ENCODE measurements at regions not wholly inside any gene's neighbourhood (a gene's known extent, or its start where the extent isn't known, plus 50 kb on each side); places are given as distances from the start of the nearest gene placed in this dataset.
A peak's percentile ranks its signal among the peaks of the same experiment; 100 is the strongest.

DNA sequence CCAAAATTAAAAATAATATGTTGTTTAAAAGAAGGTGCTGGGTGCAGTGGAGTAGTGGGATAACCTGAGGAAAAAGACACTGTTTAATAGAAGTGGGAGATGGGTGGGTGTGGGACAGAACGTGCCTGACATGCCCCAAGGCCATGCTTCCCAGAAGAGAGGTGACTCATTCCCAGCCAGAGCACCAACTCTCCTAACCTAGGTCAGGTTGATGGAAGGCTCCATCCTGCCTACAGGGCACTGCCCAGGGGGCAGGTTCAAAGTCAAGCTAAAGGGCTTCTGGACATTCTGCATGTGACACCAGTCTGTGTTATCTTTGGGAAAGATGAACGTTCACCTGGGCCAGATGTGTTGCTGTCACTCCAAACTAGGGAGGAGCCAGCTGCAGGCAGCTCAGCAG is 453.1 kb downstream of the SOX6 start:
- BruUV-seq (replicated peaks) = no TSS peak
- no peak overlapping the region for H2AFZ ChIP-seq (ENCODE audit: low read length)
- H3K4me2 ChIP-seq (ENCODE audit: low read depth, low read length) = no peak overlapping the region
- in situ Hi-C loops (cut with HindIII; ENCODE audit: extremely low pct_ligation_motif_present, low pct_unique_long_range_greater_than_20kb) (loop anchor here (5.0 kb wide), 1 partner anchor 704 kb away; no protein-coding TSS in a partner anchor), intact Hi-C loops (cut with micrococcal nuclease; ENCODE audit: unreplicated experiment) (no loop called here)
- H3K79me2 ChIP-seq (ENCODE audit: insufficient read depth, low read length) = no peaks in the 10 kb centered on the region
- WGBS (ENCODE audit: low lambda C conversion rate) = 0% methylated on average over 1 of the region's 2 CpGs
- no peak overlapping the region for H3K4me3 ChIP-seq (replicated peaks in 1 of 3; ENCODE audit: insufficient read depth in 1 of 3, low read depth in 2 of 3, low read length in 3 of 3)
- peaks cover 11% of the 10 kb centered on the region for H3K4me1 ChIP-seq (ENCODE audit: insufficient read depth, low read length)
- no peaks in the 10 kb centered on the region for H3K36me3 ChIP-seq (replicated peaks in 1 of 2; ENCODE audit: control insufficient read depth in 1 of 2, insufficient read depth in 2 of 2, low read length in 2 of 2)
- H4K20me1 ChIP-seq (ENCODE audit: insufficient read depth, low read length) = no peaks in the 10 kb centered on the region
- TF ChIP-seq BHLHE40 (IDR thresholded peaks at IDR 0.05; ENCODE audit: low read length) = peak; percentile 50; the same call in 1 of the 2 replicates
- peak; percentile 40; the same call in 1 of the 2 replicates for TF ChIP-seq RARA (CRISPR knock-in tag; IDR thresholded peaks at IDR 0.05)
- TF ChIP-seq MYPOP (CRISPR knock-in tag; IDR thresholded peaks at IDR 0.05) = no peak
- TF ChIP-seq, protein P1, sequence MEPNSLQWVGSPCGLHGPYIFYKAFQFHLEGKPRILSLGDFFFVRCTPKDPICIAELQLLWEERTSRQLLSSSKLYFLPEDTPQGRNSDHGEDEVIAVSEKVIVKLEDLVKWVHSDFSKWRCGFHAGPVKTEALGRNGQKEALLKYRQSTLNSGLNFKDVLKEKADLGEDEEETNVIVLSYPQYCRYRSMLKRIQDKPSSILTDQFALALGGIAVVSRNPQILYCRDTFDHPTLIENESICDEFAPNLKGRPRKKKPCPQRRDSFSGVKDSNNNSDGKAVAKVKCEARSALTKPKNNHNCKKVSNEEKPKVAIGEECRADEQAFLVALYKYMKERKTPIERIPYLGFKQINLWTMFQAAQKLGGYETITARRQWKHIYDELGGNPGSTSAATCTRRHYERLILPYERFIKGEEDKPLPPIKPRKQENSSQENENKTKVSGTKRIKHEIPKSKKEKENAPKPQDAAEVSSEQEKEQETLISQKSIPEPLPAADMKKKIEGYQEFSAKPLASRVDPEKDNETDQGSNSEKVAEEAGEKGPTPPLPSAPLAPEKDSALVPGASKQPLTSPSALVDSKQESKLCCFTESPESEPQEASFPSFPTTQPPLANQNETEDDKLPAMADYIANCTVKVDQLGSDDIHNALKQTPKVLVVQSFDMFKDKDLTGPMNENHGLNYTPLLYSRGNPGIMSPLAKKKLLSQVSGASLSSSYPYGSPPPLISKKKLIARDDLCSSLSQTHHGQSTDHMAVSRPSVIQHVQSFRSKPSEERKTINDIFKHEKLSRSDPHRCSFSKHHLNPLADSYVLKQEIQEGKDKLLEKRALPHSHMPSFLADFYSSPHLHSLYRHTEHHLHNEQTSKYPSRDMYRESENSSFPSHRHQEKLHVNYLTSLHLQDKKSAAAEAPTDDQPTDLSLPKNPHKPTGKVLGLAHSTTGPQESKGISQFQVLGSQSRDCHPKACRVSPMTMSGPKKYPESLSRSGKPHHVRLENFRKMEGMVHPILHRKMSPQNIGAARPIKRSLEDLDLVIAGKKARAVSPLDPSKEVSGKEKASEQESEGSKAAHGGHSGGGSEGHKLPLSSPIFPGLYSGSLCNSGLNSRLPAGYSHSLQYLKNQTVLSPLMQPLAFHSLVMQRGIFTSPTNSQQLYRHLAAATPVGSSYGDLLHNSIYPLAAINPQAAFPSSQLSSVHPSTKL (CRISPR knock-in tag; IDR thresholded peaks at IDR 0.05) = 0 out of 2 replicates have a peak, but pooled peaks have one; percentile 14
- peak; percentile 93 for TF ChIP-seq FOSL2 (CRISPR knock-in tag; IDR thresholded peaks at IDR 0.05)
- 0 out of 2 replicates have a peak, but pooled peaks have one; percentile 34 for TF ChIP-seq ZNF644 (CRISPR knock-in tag; IDR thresholded peaks at IDR 0.05; ENCODE audit: low read depth)
- TF ChIP-seq, protein P2, sequence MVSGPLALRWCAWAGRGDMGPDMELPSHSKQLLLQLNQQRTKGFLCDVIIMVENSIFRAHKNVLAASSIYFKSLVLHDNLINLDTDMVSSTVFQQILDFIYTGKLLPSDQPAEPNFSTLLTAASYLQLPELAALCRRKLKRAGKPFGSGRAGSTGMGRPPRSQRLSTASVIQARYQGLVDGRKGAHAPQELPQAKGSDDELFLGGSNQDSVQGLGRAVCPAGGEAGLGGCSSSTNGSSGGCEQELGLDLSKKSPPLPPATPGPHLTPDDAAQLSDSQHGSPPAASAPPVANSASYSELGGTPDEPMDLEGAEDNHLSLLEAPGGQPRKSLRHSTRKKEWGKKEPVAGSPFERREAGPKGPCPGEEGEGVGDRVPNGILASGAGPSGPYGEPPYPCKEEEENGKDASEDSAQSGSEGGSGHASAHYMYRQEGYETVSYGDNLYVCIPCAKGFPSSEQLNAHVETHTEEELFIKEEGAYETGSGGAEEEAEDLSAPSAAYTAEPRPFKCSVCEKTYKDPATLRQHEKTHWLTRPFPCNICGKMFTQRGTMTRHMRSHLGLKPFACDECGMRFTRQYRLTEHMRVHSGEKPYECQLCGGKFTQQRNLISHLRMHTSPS (CRISPR knock-in tag; IDR thresholded peaks at IDR 0.05; ENCODE audit: low read depth) = 0 out of 2 replicates have a peak, but pooled peaks have one; percentile 20
- TF ChIP-seq ZNF282 (IDR thresholded peaks at IDR 0.05; ENCODE audit: partially characterized antibody) = no peak
- peak; percentile 26; the same call in 1 of the 2 replicates for TF ChIP-seq HNRNPL (IDR thresholded peaks at IDR 0.05; ENCODE audit: low read depth, low read length)
- no peak for TF ChIP-seq STAT5B (CRISPR knock-in tag; IDR thresholded peaks at IDR 0.05)
- ChIA-PET CTCF (ENCODE audit: low intra/inter-chr PET ratio, low total read pairs) (interaction anchor here (0.6 kb wide), 1 partner anchor 703 kb away, joined by 3 read pairs; no protein-coding TSS in a partner anchor), POLR2A (no interaction called here)
- no peaks in the 10 kb centered on the region for H3K9me3 ChIP-seq (ENCODE audit: low read length)
- H3K9ac ChIP-seq (ENCODE audit: insufficient read depth, low read depth, low read length) = no peak overlapping the region
- ATAC-seq (peak; percentile 44; the same call in 2 of the 3 replicates), FAIRE-seq (no peak), DNase-seq (ENCODE audit: low spot score) (peak; percentile 34)
- no peaks in the 10 kb centered on the region; a peak in 1 of 5 replicates for H3K27me3 ChIP-seq (ENCODE audit: control insufficient read depth in 1 of 2, insufficient read depth in 2 of 2, low read length in 2 of 2)
- H3K27ac ChIP-seq (ENCODE audit: extremely low read length, insufficient read depth, low read length) = no peak overlapping the region
